ENCODE measurements at regions not wholly inside any gene's neighbourhood (a gene's known extent, or its start where the extent isn't known, plus 50 kb on each side); places are given as distances from the start of the nearest gene placed in this dataset.
"Not testable (repeated sequence)": the region's sequence is repeated elsewhere in the genome, so short reads cannot be mapped to it uniquely, and the experiment has no call there.

- H3K9me3 ChIP-seq, result no peaks in the 10 kb centered on the region
- DNase-seq, result peak; percentile 52
These were observed 406.2 kb upstream of the FTMT start for GRCh38 chr5:121445511-121445910.

DNA sequence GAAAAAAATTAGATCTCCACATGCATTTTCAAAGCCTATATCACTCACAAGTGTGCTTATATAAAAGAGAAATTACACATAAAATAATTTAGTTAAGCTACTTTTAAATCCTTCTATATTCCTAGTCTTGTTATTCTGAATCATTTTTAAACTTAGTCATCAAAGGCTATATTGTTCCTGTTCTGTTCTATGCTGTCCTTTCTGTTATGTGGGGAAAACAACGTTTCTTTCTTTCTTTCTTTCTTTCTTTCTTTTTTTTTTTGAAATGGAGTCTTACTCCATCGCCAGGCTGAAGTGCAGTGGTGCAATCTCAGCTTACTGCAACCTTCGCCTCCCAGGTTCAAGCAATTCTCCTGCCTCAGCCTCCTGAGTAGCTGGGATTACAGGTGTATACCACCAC, 389.2 kb upstream of the FTMT start:
- Histone ChIP-seq H3K4me1 (no peaks in the 10 kb centered on the region), H3K4me3 (no peak overlapping the region), H3K27ac (no peak overlapping the region), H3K27me3 (no peaks in the 10 kb centered on the region), H3K36me3 (ENCODE audit: low read depth, missing control alignments) (no peaks in the 10 kb centered on the region), H3K9me3 (no peaks in the 10 kb centered on the region)
- intact Hi-C loops (cut with DNase I; ENCODE audit: low total_unique reads), result no loop called here
- WGBS, 2 donors, result 52 to 67% methylated on average over 3 of the region's 3 CpGs
- no peak for DNase-seq
- no peak for TF ChIP-seq CTCF (IDR thresholded peaks at IDR 0.05)
- TF ChIP-seq POLR2A (IDR thresholded peaks at IDR 0.05), result no peak

More at GRCh38 chr5:121445511-121445910, 406.2 kb upstream of the FTMT start:
- 44 to 57% methylated on average over 2 of the region's 2 CpGs for WGBS, 2 donors
- no peaks in the 10 kb centered on the region for H3K27me3 ChIP-seq
- no peaks in the 10 kb centered on the region for H3K4me1 ChIP-seq
- H3K36me3 ChIP-seq (ENCODE audit: low read depth, missing control alignments), result no peaks in the 10 kb centered on the region
- no peak overlapping the region for H3K27ac ChIP-seq
- no peak for TF ChIP-seq POLR2A (IDR thresholded peaks at IDR 0.05)
- no peak for TF ChIP-seq CTCF (IDR thresholded peaks at IDR 0.05)
- intact Hi-C loops (cut with DNase I; ENCODE audit: low total_unique reads), result no loop called here
- H3K4me3 ChIP-seq, result no peak overlapping the region

GRCh38 chr5:121471222-121471621, 380.5 kb upstream of the FTMT start:
- H3K27ac ChIP-seq; DNase-seq; intact Hi-C loops (cut with DNase I; ENCODE audit: low total_unique reads); H3K27me3 ChIP-seq; H3K4me1 ChIP-seq; H3K9me3 ChIP-seq; H3K36me3 ChIP-seq (ENCODE audit: low read depth, missing control alignments); H3K4me3 ChIP-seq: not testable (repeated sequence)

- H3K27ac ChIP-seq, result no peak overlapping the region
- WGBS, 2 donors, result 64 to 75% methylated on average over 3 of the region's 3 CpGs
- intact Hi-C loops (cut with DNase I; ENCODE audit: low total_unique reads), result no loop called here
- H3K4me1 ChIP-seq, result no peaks in the 10 kb centered on the region
- H3K36me3 ChIP-seq (ENCODE audit: low read depth, missing control alignments), result no peaks in the 10 kb centered on the region
- H3K27me3 ChIP-seq, result no peaks in the 10 kb centered on the region
- no peak overlapping the region for H3K4me3 ChIP-seq
- TF ChIP-seq POLR2A (IDR thresholded peaks at IDR 0.05), result no peak
- TF ChIP-seq CTCF (IDR thresholded peaks at IDR 0.05), result no peak
- H3K9me3 ChIP-seq, result no peaks in the 10 kb centered on the region
- no peak for DNase-seq
These were observed 373.0 kb upstream of the FTMT start for GRCh38 chr5:121478636-121479035.

DNA sequence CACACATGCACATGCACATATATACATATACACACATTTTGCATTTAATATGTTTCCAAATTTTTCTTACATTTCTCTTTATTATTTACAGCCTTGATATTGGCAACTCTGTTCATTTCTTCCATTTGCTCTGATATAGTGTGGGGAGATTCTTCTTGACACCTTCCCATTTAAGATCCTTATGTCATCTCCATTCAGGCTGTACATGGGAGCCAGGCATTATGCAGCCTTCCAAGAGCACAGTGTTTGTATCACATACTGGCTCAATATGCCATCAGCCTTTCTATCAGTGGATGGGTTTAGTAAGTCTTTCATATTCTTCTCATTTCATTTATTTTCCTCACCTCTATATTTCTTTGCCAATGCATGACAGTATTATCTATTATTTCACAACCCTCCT, 372.3 kb upstream of the FTMT start:
- intact Hi-C loops (cut with DNase I; ENCODE audit: low total_unique reads), result no loop called here
- no peak for DNase-seq
- Histone ChIP-seq H3K27ac (no peak overlapping the region), H3K36me3 (ENCODE audit: low read depth, missing control alignments) (no peaks in the 10 kb centered on the region), H3K9me3 (no peaks in the 10 kb centered on the region), H3K27me3 (no peaks in the 10 kb centered on the region), H3K4me1 (no peaks in the 10 kb centered on the region), H3K4me3 (no peak overlapping the region)
- TF ChIP-seq CTCF (IDR thresholded peaks at IDR 0.05) (no peak), POLR2A (IDR thresholded peaks at IDR 0.05) (no peak)

All from testis (tissue), 2 donors.